C4-2B (cell line): ENCODE measurements at regions not wholly inside any gene's neighbourhood (a gene's known extent, or its start where the extent isn't known, plus 50 kb on each side); places are given as distances from the start of the nearest gene placed in this dataset.

Experiments used
- H3K27ac ChIP-seq: fragments of 450-650 bp; 2 replicates; pipeline ENCODE4 v1.5.1; 2017
- CTCF ChIP-seq: fragments of 450-650 bp; conservative IDR thresholded peaks from 2 replicates; pipeline ENCODE4 v1.5.1; 2017; ENCODE audit warnings: mild to moderate bottlenecking
- ZFX ChIP-seq: fragments of 450-650 bp; IDR thresholded peaks from 2 replicates; pipeline ENCODE4 v1.6.1; 2017

GRCh38 chr13:50685491-50685890, 158.0 kb downstream of the DLEU7 start:
- TF ChIP-seq CTCF (no peak), ZFX (no peak)
- H3K27ac ChIP-seq: no peak overlapping the region

GRCh38 chr13:50685956-50686355, 157.5 kb downstream of the DLEU7 start:
- TF ChIP-seq ZFX: no peak
- no peak for TF ChIP-seq CTCF
- H3K27ac ChIP-seq: no peak overlapping the region

- H3K27ac ChIP-seq: no peak overlapping the region
- TF ChIP-seq ZFX: no peak
- no peak for TF ChIP-seq CTCF
Observed at GRCh38 chr13:50686551-50686950, 156.9 kb downstream of the DLEU7 start.

GRCh38 chr13:50687545-50687944, 155.9 kb downstream of the DLEU7 start:
- H3K27ac ChIP-seq: no peak overlapping the region
- no peak for TF ChIP-seq ZFX
- no peak for TF ChIP-seq CTCF

- no peak for TF ChIP-seq ZFX
- TF ChIP-seq CTCF: no peak
- H3K27ac ChIP-seq: no peak overlapping the region
Observed at GRCh38 chr13:50690006-50690405, 153.5 kb downstream of the DLEU7 start.

- TF ChIP-seq CTCF: no peak
- no peak for TF ChIP-seq ZFX
- no peak overlapping the region for H3K27ac ChIP-seq
Observed at GRCh38 chr13:50691176-50691680, 152.3 kb downstream of the DLEU7 start.

GRCh38 chr13:50691681-50692263, 151.7 kb downstream of the DLEU7 start:
- H3K27ac ChIP-seq: no peak overlapping the region
- no peak for TF ChIP-seq CTCF
- no peak for TF ChIP-seq ZFX
